Neural progenitor cell (in vitro differentiated cells): ENCODE measurements at regions not wholly inside any gene's neighbourhood (a gene's known extent, or its start where the extent isn't known, plus 50 kb on each side); places are given as distances from the start of the nearest gene placed in this dataset.

ENCODE experiments used
- EZH2 ChIP-seq: fragments of 200-600 bp; sonication (generic); IDR thresholded peaks from 2 replicates; pipeline ENCODE4 v1.6.1; 2017; ENCODE audit warnings: antibody characterized with exemption, mild to moderate bottlenecking, moderate library complexity
- TF ChIP-seq, protein P1 (sequence below): fragments of 200-600 bp; sonication (generic); IDR thresholded peaks from 2 replicates; pipeline ENCODE4 v1.5.1; 2017; ENCODE audit warnings: antibody characterized with exemption, mild to moderate bottlenecking

DNA sequence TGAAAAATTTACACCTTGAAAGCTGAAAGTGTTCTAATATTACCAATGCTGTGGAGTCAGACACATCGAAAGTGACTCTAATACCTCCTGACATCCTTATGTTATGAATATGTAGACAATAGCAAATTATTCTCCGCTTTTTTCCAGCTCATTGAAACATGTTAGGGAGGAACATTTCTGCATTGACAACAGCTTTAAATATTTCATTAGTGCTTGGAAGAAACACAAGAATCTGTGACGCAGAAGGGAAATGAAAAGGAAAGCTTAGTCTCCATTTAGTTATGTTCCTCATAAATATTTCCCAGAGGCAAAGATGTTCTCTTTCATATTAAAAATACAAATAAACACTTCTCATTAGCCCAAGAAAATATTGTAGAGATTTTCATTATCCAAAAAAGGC lies 55.8 kb upstream of the CD99 start:
- TF ChIP-seq, protein P1, sequence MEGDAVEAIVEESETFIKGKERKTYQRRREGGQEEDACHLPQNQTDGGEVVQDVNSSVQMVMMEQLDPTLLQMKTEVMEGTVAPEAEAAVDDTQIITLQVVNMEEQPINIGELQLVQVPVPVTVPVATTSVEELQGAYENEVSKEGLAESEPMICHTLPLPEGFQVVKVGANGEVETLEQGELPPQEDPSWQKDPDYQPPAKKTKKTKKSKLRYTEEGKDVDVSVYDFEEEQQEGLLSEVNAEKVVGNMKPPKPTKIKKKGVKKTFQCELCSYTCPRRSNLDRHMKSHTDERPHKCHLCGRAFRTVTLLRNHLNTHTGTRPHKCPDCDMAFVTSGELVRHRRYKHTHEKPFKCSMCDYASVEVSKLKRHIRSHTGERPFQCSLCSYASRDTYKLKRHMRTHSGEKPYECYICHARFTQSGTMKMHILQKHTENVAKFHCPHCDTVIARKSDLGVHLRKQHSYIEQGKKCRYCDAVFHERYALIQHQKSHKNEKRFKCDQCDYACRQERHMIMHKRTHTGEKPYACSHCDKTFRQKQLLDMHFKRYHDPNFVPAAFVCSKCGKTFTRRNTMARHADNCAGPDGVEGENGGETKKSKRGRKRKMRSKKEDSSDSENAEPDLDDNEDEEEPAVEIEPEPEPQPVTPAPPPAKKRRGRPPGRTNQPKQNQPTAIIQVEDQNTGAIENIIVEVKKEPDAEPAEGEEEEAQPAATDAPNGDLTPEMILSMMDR, result no peak
- TF ChIP-seq EZH2, result no peak
